Activated CD4-positive, alpha-beta T cell treated with anti-CD3 and anti-CD28 coated beads, Interleukin-2, amount 10 ng/mL, durations not matched to agents 7 days and 5 days (primary cell): ENCODE measurements at regions not wholly inside any gene's neighbourhood (a gene's known extent, or its start where the extent isn't known, plus 50 kb on each side); places are given as distances from the start of the nearest gene placed in this dataset.

Experiments used
- CTCF ChIA-PET: fragments of 350-600 bp; sonication (Branson Sonifier 250); formaldehyde crosslinking; loops from one replicate; lab custom pipeline; 2021; ENCODE audit warnings: antibody characterized with exemption; lab: Charles Lee
- POLR2A ChIA-PET: fragments of 350-600 bp; sonication (Branson Sonifier 250); formaldehyde crosslinking; loops from one replicate; lab custom pipeline; 2021; ENCODE audit warnings: antibody characterized with exemption; lab: Charles Lee
- DNase-seq: peaks from one replicate; pipeline ENCODE4 v3.0.0-alpha.2; 2020
- H3K27ac Mint-ChIP-seq: one replicate; pipeline ENCODE4 v1.8.0; 2021; ENCODE audit warnings: mild to moderate bottlenecking, moderate library complexity, mixed read lengths
- H3K27me3 Mint-ChIP-seq: one replicate; pipeline ENCODE4 v1.8.0; 2021; ENCODE audit warnings: mixed read lengths
- H3K36me3 Mint-ChIP-seq: one replicate; pipeline ENCODE4 v1.8.0; 2021; ENCODE audit warnings: low read depth, mixed read lengths
- H3K4me1 Mint-ChIP-seq: one replicate; pipeline ENCODE4 v1.8.0; 2021; ENCODE audit warnings: mixed read lengths
- H3K4me3 Mint-ChIP-seq: one replicate; pipeline ENCODE4 v1.8.0; 2021; ENCODE audit warnings: mild to moderate bottlenecking, moderate library complexity, mixed read lengths
- H3K9me3 Mint-ChIP-seq: one replicate; pipeline ENCODE4 v1.8.0; 2021; ENCODE audit warnings: mixed read lengths

DNA sequence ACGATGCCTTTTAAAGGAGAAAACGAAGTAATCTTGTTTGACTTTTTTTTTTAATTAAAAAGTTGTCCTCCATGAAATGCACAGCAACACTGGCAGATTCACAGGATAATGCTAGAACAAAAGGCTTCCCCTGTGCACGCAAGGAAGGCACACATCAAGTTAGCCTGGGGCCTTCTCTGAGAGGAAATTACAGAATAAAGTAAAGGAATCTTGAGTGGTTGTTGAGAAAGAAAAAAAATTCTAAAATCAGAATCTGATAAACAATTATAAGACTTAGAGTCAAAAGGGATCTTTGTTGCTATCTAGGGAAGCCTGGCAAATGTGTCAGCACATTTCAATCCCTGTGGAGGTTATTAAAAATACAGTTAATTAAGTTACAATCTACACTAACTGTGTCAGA, 946.0 kb downstream of the IGSF11 start:
- DNase-seq, result no peak
- no peaks in the 10 kb centered on the region for H3K27me3 Mint-ChIP-seq
- ChIA-PET POLR2A (no interaction called here), CTCF (no interaction called here)
- no peak overlapping the region for H3K4me3 Mint-ChIP-seq
- H3K9me3 Mint-ChIP-seq, result peaks cover 16% of the 10 kb centered on the region
- no peak overlapping the region for H3K27ac Mint-ChIP-seq
- peaks cover 2% of the 10 kb centered on the region for H3K36me3 Mint-ChIP-seq
- no peaks in the 10 kb centered on the region for H3K4me1 Mint-ChIP-seq

DNA sequence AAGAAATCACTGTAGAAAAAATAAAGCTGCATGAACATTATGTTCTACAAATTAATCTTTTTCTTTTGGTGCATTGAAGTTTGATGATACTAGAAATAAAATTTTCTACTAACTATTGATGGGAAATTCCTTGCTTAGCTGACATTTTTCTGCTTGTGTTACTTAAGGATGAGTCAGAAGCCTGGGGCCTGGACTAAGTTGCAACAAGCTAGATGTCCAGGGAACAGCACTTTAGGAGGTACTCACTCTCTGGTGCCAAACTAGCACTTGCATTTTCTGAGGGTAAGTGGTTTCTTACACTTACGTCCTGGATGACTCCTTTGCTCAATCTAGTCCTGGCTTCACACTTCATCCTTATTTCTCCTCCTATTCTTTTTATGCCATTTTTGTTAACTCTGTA, 945.1 kb downstream of the IGSF11 start:
- Mint-ChIP-seq H3K27ac (no peak overlapping the region), H3K4me3 (no peak overlapping the region), H3K4me1 (no peaks in the 10 kb centered on the region), H3K36me3 (peaks cover 2% of the 10 kb centered on the region), H3K27me3 (no peaks in the 10 kb centered on the region), H3K9me3 (peaks cover 21% of the 10 kb centered on the region)
- ChIA-PET POLR2A (no interaction called here), CTCF (no interaction called here)
- no peak for DNase-seq

DNA sequence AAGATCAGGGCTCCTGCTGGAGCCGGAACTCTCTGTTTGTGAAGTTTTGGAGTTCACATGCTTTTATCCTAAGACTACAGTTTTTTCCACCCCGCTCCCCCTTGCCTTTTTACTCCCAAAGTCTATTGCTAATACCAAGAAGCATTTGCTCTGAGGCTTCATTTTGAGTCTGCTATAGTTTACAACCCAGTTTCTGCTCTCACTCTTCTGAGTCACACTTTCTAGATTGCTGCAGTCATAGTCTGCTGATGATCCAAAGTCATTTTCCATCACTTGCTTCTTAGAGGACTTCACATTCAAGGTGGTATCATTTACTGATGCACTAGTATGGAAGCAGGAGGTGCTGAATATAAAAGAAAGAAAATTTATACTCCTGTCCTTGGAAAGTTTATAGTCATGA, 937.4 kb downstream of the IGSF11 start:
- H3K4me1 Mint-ChIP-seq, result no peaks in the 10 kb centered on the region
- CTCF ChIA-PET, result no interaction called here
- peaks cover 18% of the 10 kb centered on the region for H3K9me3 Mint-ChIP-seq
- no peak overlapping the region for H3K4me3 Mint-ChIP-seq
- H3K27me3 Mint-ChIP-seq, result no peaks in the 10 kb centered on the region
- peaks cover 2% of the 10 kb centered on the region for H3K36me3 Mint-ChIP-seq
- POLR2A ChIA-PET, result no interaction called here
- DNase-seq, result no peak
- H3K27ac Mint-ChIP-seq, result no peak overlapping the region

DNA sequence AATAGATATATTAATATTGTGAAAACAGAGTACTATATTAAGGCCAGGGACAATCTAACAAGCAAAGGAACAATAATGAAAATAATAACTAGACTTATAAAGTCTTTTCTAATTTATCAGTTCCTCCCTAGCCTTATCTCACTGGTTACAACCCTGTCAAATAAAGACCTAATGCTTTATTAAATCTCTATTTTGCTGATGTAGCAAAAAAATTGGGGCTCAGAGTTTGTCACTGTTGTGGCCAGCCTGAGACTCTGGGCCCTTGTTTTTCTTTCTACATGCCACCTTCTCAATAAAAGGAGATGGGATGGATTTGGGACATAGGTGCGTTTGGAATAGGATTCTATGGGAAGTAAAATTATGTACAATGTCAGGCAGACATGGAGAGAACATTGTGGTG, 937.0 kb downstream of the IGSF11 start:
- ChIA-PET POLR2A (no interaction called here), CTCF (no interaction called here)
- H3K27ac Mint-ChIP-seq, result no peak overlapping the region
- no peaks in the 10 kb centered on the region for H3K27me3 Mint-ChIP-seq
- no peak for DNase-seq
- no peak overlapping the region for H3K4me3 Mint-ChIP-seq
- H3K9me3 Mint-ChIP-seq, result peaks cover 13% of the 10 kb centered on the region
- no peaks in the 10 kb centered on the region for H3K4me1 Mint-ChIP-seq
- H3K36me3 Mint-ChIP-seq, result no peaks in the 10 kb centered on the region

DNA sequence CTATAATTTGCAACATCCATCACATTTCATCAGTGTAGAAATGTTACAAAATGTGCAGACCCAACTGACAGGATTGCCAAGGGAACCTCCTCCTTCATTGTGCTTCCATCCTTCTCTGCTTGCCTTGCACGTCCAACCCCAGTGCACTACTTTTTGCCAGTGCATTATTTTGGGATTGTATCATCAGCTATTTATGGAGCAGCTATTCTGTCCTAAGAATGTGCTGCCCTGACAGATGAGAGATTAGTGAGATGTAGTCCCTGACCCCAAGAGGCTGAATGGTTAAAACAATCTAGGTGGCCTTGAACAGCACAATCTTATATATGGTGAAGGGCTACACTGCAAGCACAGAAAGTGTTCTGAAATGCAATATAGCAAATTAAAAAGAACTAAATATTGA, 935.8 kb downstream of the IGSF11 start:
- Mint-ChIP-seq H3K27ac (no peak overlapping the region), H3K4me1 (no peaks in the 10 kb centered on the region), H3K27me3 (no peaks in the 10 kb centered on the region), H3K4me3 (no peak overlapping the region), H3K36me3 (no peaks in the 10 kb centered on the region), H3K9me3 (peaks cover 6% of the 10 kb centered on the region)
- DNase-seq, result no peak
- POLR2A ChIA-PET, result no interaction called here
- CTCF ChIA-PET, result no interaction called here

DNA sequence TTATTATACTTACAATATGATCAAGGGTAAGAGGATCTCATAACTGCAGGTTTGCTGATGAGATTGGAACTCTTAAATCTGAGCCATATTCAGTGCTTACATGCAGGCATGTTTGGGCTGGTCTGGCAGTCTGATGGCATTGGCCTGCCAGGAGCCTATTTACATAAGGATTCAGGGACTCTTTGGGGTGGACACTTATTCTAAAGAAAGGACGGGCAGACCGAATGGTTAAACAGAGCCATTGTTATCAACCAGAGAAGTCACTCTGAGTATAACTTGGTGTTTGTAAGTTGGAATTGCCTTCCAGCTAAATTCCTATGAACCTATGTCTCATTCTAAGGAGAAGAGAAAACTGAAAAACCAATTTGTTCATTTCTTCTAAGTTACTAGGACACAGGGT, 932.8 kb downstream of the IGSF11 start:
- no peak for DNase-seq
- H3K4me1 Mint-ChIP-seq, result no peaks in the 10 kb centered on the region
- no peaks in the 10 kb centered on the region for H3K27me3 Mint-ChIP-seq
- H3K4me3 Mint-ChIP-seq, result no peak overlapping the region
- POLR2A ChIA-PET, result no interaction called here
- H3K27ac Mint-ChIP-seq, result no peak overlapping the region
- H3K36me3 Mint-ChIP-seq, result no peaks in the 10 kb centered on the region
- peaks cover 2% of the 10 kb centered on the region for H3K9me3 Mint-ChIP-seq
- CTCF ChIA-PET, result no interaction called here

DNA sequence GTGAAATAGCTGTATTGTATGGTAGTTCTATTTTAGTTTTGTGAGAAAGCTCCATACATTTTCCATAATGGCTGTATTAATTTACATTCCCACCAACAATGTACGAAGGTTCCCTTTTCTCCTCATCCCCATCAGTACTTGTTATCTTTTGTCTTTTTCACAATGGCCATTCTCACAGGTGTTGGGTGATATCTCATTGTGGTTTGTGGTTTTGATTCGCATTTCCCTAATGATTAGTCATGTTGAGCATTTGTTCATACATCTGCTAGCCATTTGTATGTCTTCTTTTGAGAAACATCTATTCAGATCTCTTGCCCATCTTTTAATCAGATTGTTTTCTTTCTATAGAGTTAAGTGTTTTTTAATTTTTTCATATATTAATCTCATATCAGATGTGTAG, 931.9 kb downstream of the IGSF11 start:
- Mint-ChIP-seq H3K4me1 (no peaks in the 10 kb centered on the region), H3K27ac (no peak overlapping the region), H3K9me3 (peaks cover 2% of the 10 kb centered on the region), H3K4me3 (no peak overlapping the region), H3K36me3 (no peaks in the 10 kb centered on the region), H3K27me3 (no peaks in the 10 kb centered on the region)
- CTCF ChIA-PET, result no interaction called here
- no peak for DNase-seq
- POLR2A ChIA-PET, result no interaction called here

DNA sequence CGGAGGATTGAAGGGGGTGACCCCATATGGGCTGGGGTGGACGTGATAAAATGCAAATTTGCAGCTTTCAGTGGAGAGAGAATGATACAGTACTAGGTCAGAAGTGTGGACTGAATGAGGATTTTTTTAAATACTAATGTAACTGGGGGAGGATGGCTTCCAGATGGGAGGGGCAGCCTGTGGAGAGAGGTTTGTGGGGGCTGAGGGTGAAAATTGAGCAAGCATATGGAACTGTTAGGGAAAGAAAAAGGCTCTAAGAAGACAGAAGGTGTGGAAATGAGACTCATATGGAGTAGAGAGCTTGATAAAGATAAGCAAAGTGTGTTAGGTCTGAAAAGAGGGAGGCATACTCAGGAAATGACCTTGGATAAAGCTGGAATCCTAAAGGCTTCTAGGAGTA, 926.4 kb downstream of the IGSF11 start:
- POLR2A ChIA-PET, result no interaction called here
- Mint-ChIP-seq H3K4me1 (no peaks in the 10 kb centered on the region), H3K4me3 (no peak overlapping the region), H3K9me3 (no peaks in the 10 kb centered on the region), H3K36me3 (no peaks in the 10 kb centered on the region), H3K27me3 (no peaks in the 10 kb centered on the region), H3K27ac (no peak overlapping the region)
- CTCF ChIA-PET, result no interaction called here
- DNase-seq, result no peak

DNA sequence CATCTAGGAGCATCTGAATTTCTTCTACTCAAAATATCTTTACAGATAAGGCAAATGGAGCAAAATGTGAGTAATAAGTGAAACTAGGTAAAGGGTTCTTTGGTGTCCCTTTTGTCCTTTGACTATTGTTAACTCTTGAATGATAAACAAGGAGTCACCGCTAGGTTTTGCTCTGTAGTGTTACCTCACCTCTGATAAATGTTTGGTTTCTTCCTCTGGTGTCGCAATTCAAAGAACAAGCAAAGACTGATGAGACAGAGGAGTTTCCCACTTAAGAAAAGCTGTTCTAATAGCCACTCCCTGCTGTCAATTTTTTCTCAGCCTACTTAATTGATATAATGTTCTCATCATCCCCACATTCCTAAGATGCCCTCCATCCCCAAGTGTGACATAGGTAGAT, 925.9 kb downstream of the IGSF11 start:
- ChIA-PET POLR2A (no interaction called here), CTCF (no interaction called here)
- Mint-ChIP-seq H3K9me3 (no peaks in the 10 kb centered on the region), H3K36me3 (no peaks in the 10 kb centered on the region), H3K27ac (no peak overlapping the region), H3K4me1 (no peaks in the 10 kb centered on the region), H3K27me3 (no peaks in the 10 kb centered on the region), H3K4me3 (no peak overlapping the region)
- DNase-seq, result no peak

DNA sequence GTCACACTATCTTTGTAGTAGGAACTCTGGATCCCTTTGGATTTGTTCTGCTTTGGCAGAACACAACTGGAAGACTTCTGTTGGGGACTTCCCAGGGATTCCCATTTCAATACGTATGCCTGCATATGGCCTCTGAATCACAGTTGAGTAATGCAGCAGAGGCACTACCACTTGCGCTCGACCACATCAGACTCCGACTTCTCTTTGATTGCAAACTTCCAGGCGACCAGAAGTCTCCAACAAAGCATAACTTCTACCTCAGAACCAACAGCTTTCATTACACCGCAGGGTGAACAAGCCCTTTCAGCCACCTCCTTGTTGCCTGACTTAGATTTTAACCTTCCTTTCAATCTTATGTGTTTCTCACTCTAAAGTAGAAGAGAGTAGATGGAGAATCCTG, 924.4 kb downstream of the IGSF11 start:
- Mint-ChIP-seq H3K27me3 (no peaks in the 10 kb centered on the region), H3K27ac (no peak overlapping the region), H3K9me3 (no peaks in the 10 kb centered on the region), H3K36me3 (no peaks in the 10 kb centered on the region), H3K4me3 (no peak overlapping the region), H3K4me1 (no peaks in the 10 kb centered on the region)
- CTCF ChIA-PET, result no interaction called here
- POLR2A ChIA-PET, result no interaction called here
- no peak for DNase-seq

DNA sequence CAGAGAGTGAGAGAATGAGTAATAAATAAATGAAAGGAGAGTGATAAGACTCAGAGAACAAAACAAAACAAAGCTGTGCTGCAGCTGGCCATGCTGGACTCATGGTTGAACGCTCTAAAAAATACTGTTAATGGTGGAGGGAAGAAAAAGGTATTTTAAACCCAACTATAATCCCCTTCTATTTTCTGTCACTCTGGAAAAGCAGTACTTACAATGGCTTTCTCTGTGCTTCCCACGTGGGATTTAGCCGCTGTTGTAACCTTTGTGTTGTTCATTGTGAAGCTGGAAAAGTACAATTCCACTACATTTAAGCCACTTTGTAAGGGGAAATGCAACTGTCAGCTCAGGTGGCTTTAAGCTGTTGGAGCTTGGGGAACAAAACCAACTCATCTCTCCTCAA, 917.7 kb downstream of the IGSF11 start:
- H3K4me3 Mint-ChIP-seq, result no peak overlapping the region
- H3K27ac Mint-ChIP-seq, result no peak overlapping the region
- peaks cover 3% of the 10 kb centered on the region for H3K9me3 Mint-ChIP-seq
- POLR2A ChIA-PET, result no interaction called here
- no peaks in the 10 kb centered on the region for H3K27me3 Mint-ChIP-seq
- no peak for DNase-seq
- CTCF ChIA-PET, result no interaction called here
- H3K4me1 Mint-ChIP-seq, result no peaks in the 10 kb centered on the region
- no peaks in the 10 kb centered on the region for H3K36me3 Mint-ChIP-seq

DNA sequence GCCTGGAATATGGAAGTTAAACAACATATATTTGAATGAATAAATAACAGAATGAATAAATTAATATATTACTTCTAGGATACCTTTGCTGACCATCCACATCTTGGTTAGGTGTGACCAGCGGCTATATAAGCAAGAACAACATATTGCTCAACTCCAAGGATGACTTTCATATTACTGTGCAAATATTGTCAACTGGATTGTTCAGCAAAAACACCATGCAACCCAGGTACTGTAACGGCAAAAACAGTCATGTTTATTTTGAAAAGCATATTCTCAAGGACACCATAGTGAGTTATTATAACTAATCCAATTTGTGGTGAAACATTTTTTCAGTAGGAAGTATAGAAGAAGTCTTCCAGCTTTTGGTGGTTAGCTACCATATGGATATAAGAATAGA, 907.9 kb downstream of the IGSF11 start:
- Mint-ChIP-seq H3K27me3 (no peaks in the 10 kb centered on the region), H3K9me3 (no peaks in the 10 kb centered on the region), H3K4me3 (no peak overlapping the region), H3K4me1 (no peaks in the 10 kb centered on the region), H3K36me3 (no peaks in the 10 kb centered on the region), H3K27ac (no peak overlapping the region)
- ChIA-PET POLR2A (no interaction called here), CTCF (no interaction called here)
- DNase-seq, result no peak

DNA sequence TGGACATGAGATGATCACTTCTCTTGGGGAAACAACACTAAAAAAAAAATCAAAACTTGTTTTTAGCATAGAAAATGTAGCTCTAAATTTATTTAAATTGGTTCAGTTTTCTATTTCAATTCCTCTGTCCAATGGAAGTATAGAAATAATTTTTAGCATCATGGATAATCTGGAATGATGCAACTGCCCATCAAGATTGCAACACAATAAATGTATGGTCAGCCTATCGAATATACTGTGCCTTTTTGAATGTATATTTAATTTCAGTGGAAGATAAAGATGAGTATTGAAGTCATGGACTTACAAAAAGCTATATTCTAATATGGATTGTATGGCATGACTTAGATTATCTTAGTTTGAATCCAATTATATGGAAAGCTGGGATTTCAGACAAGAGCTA, 906.7 kb downstream of the IGSF11 start:
- no peak for DNase-seq
- Mint-ChIP-seq H3K27me3 (no peaks in the 10 kb centered on the region), H3K4me3 (no peak overlapping the region), H3K27ac (no peak overlapping the region), H3K36me3 (no peaks in the 10 kb centered on the region), H3K4me1 (no peaks in the 10 kb centered on the region), H3K9me3 (no peaks in the 10 kb centered on the region)
- CTCF ChIA-PET, result no interaction called here
- POLR2A ChIA-PET, result no interaction called here

DNA sequence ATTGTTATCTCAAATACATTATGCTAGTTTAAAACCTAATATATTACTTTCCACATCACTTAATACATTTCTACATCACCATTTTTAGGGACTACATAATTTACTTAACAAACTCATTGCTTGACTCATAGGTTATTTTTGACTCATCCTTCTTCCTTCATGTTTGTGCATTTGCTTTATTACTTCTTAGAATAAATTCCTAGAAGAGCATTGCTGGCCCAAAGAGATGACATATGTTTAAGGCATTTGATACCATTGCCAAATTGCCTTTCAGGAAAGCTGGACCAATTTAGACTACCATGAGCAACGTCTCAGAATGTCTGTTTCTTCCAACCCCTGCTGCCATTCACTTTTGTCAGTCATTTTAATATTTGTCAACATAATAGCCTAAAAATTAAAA, 905.8 kb downstream of the IGSF11 start:
- Mint-ChIP-seq H3K36me3 (no peaks in the 10 kb centered on the region), H3K27me3 (no peaks in the 10 kb centered on the region), H3K27ac (no peak overlapping the region), H3K9me3 (no peaks in the 10 kb centered on the region), H3K4me3 (no peak overlapping the region), H3K4me1 (no peaks in the 10 kb centered on the region)
- ChIA-PET CTCF (no interaction called here), POLR2A (no interaction called here)
- DNase-seq, result no peak

DNA sequence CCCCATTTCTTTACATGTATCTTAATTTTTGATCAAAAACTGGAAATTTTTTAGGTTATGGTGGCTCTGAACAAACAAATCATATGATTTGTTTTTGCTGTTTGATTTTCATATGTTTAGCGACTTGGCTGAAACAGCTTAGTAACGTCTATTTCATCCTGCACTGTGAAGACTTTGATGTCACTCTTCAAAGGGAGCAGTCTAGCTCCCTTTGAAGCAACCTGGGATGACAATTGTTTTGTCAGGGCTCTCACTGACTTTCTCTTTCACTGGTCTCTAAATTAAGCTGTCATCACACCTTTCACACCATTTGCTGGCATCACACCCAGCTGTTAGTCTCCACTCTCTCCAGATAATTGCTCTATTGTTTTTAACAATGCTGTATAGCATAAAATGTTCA, 896.9 kb downstream of the IGSF11 start:
- POLR2A ChIA-PET, result no interaction called here
- H3K4me1 Mint-ChIP-seq, result no peaks in the 10 kb centered on the region
- no peaks in the 10 kb centered on the region for H3K27me3 Mint-ChIP-seq
- peaks cover 21% of the 10 kb centered on the region for H3K9me3 Mint-ChIP-seq
- DNase-seq, result no peak
- no peaks in the 10 kb centered on the region for H3K36me3 Mint-ChIP-seq
- CTCF ChIA-PET, result no interaction called here
- no peak overlapping the region for H3K27ac Mint-ChIP-seq
- H3K4me3 Mint-ChIP-seq, result no peak overlapping the region
